DOHH2 (cell line): ENCODE measurements at regions not wholly inside any gene's neighbourhood (a gene's known extent, or its start where the extent isn't known, plus 50 kb on each side); places are given as distances from the start of the nearest gene placed in this dataset.

Source experiments
- CTCF ChIP-seq: fragments of 200-600 bp; sonication (generic); IDR thresholded peaks from one replicate; pipeline ENCODE4 v1.5.1; 2014; ENCODE audit warnings: antibody characterized with exemption, mild to moderate bottlenecking, low read depth, low read length; ENCODE audit not compliant: poor library complexity, severe bottlenecking
- EZH2phosphoT487 ChIP-seq: fragments of 200-600 bp; sonication (generic); IDR thresholded peaks from 2 replicates; pipeline ENCODE4 v1.6.1; 2017; ENCODE audit warnings: borderline replicate concordance, mild to moderate bottlenecking, antibody characterized with exemption, low read length, moderate library complexity, mixed read lengths

DNA sequence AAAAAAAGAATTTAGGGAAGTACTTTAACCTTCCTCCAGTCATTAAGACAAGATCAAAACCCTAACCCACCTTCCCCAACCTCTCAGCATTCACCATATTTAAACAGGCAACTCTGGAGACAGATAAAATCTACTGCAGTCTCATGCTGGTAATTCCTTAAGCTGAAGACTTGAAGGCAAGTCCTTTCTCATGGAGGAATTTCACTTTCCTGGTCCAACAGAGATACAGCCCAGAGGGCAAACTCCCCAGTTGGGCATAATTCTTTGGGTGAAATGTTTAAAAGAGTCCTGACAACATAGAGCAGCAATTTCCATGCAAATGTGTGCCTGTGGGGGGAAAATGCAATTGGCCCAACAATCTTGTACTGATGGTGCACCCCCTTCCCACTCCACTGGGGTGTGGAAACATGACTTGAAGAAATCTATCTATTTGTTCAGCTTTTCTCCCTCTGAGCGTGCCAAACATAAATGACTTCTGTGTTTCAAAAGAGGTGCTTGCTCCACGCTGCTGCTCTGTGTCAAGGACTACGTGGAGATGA lies 131.8 kb upstream of the HNRNPA3 start:
- TF ChIP-seq CTCF = no peak
- no peak for TF ChIP-seq EZH2phosphoT487
